ENCODE measurements at regions not wholly inside any gene's neighbourhood (a gene's known extent, or its start where the extent isn't known, plus 50 kb on each side); places are given as distances from the start of the nearest gene placed in this dataset.

DNA sequence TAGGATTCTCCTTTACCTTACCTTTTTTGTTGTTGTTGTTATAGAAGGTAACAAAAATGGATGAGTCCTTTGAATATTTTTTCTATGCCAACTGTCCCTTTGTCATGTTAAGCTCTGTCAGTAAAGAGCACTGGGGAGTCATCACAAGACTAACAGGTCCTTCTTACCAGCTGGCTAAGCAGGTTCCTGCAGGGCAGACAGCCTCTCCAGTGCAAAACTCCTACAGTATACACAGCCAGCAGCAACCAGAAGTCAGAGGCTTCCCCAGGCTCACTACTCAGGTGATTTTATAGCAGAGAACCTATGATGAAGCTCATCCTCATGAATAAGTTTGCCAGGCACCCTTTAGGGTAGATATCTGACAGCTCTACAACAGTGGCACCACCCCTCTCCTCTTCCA is 271.1 kb downstream of the RERGL start:
- DNase-seq (ENCODE audit: low read depth): no peak
- Histone ChIP-seq H3K27me3 (ENCODE audit: control insufficient read depth, insufficient read depth, low read length) (no peaks in the 10 kb centered on the region), H3K4me3 (ENCODE audit: low read depth, low read length) (no peak overlapping the region), H3K36me3 (ENCODE audit: control insufficient read depth, insufficient read depth, low read length) (no peaks in the 10 kb centered on the region)
- TF ChIP-seq, protein P1, sequence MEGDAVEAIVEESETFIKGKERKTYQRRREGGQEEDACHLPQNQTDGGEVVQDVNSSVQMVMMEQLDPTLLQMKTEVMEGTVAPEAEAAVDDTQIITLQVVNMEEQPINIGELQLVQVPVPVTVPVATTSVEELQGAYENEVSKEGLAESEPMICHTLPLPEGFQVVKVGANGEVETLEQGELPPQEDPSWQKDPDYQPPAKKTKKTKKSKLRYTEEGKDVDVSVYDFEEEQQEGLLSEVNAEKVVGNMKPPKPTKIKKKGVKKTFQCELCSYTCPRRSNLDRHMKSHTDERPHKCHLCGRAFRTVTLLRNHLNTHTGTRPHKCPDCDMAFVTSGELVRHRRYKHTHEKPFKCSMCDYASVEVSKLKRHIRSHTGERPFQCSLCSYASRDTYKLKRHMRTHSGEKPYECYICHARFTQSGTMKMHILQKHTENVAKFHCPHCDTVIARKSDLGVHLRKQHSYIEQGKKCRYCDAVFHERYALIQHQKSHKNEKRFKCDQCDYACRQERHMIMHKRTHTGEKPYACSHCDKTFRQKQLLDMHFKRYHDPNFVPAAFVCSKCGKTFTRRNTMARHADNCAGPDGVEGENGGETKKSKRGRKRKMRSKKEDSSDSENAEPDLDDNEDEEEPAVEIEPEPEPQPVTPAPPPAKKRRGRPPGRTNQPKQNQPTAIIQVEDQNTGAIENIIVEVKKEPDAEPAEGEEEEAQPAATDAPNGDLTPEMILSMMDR (IDR thresholded peaks at IDR 0.05; ENCODE audit: insufficient read depth, low read depth, low read length): no peak
- CTCF ChIA-PET: no interaction called here
- POLR2A ChIA-PET: no interaction called here

DNA sequence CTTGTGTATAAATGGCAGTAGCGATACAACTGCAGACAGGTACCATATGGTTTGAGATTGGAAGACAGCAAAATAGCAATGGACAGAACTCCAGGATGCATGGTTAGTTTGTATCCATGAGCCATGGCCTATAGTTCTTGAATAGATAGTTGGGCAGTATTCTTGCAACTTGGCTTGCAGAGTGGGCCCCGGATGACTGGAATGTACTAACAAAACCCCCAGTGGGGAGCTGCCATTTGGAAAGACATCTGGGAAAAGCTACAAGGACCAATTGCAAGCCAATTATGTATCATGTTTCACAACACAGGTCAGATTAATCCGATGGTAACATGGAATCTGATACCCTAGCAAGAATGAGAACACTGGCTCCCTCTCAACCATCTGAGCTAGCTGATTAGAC is 279.6 kb downstream of the RERGL start:
- H3K36me3 ChIP-seq (ENCODE audit: control insufficient read depth, insufficient read depth, low read length): no peaks in the 10 kb centered on the region
- ChIA-PET POLR2A (no interaction called here), CTCF (no interaction called here)
- no peak overlapping the region for H3K4me3 ChIP-seq (ENCODE audit: low read depth, low read length)
- no peak for DNase-seq (ENCODE audit: low read depth)
- TF ChIP-seq, protein P1 (IDR thresholded peaks at IDR 0.05; ENCODE audit: insufficient read depth, low read depth, low read length): no peak
- H3K27me3 ChIP-seq (ENCODE audit: control insufficient read depth, insufficient read depth, low read length): no peaks in the 10 kb centered on the region

DNA sequence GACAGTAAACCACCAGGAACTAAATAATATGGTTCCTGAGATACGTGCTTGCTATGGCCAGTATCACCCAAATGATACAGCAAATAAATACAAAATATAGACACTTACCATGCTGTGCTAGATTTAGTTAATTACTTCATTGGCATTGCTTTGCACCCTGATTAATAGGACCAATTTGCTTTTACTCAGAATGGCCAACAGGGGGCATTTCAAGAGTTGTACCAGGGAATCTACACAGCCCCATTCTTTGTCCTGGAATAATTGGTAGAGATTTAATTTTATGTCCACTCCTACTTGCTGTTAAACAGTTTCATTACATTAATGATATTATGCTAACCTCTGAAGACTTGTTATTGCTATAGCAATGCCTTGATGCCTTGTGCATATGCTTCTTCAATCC is 280.8 kb downstream of the RERGL start:
- CTCF ChIA-PET: no interaction called here
- TF ChIP-seq, protein P1 (IDR thresholded peaks at IDR 0.05; ENCODE audit: insufficient read depth, low read depth, low read length): no peak
- DNase-seq (ENCODE audit: low read depth): no peak
- H3K27me3 ChIP-seq (ENCODE audit: control insufficient read depth, insufficient read depth, low read length): no peaks in the 10 kb centered on the region
- POLR2A ChIA-PET: no interaction called here
- H3K4me3 ChIP-seq (ENCODE audit: low read depth, low read length): no peak overlapping the region
- H3K36me3 ChIP-seq (ENCODE audit: control insufficient read depth, insufficient read depth, low read length): no peaks in the 10 kb centered on the region

DNA sequence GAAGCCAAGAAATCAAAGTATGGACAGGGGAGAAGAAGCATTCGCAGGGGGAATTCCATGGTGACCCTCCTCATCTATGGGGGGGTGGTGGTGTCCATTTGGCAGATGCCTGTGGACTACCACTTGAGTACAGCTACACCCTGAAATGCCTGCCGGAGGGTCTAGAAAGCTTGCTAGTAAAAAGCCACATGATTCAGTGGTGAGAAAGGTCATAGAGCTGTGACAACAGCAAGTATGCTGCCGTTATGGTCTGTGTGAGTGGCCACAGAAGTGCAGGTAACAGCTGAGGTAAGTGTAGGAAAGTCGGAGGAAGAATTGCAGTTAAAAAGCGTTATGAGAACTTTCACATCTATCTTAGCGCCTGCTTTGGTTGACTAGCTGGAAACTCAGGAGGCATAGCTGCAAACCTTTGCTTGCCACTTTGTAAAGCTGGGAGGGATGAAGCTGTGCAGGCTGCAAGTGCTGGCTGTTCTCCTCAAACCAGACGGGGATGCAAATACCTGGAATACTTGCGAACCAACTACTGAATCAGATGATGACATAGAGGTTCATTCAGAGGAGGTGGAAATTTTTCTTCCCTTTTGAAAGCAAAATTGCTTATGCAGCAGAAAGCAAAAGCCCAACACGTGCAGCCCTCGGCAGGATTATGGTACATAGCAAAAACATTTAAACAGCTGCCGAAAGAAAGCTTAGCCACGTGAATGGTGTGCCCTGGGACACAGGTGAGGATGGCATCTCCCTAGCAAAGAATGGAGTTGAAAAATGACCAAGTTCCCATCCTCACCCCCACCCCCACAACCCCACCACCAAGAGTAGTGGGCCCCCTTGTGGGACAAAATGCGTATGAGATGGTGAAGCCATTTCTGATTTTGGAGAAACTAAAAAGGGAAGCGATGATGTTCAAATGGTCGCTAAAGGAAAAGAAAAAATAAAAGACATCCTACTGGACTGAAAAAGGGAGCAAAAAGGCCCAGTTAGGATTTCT is 287.0 kb downstream of the RERGL start:
- TF ChIP-seq, protein P1 (IDR thresholded peaks at IDR 0.05; ENCODE audit: insufficient read depth, low read depth, low read length): no peak
- no peak for DNase-seq (ENCODE audit: low read depth)
- ChIA-PET CTCF (no interaction called here), POLR2A (no interaction called here)
- no peaks in the 10 kb centered on the region for H3K36me3 ChIP-seq (ENCODE audit: control insufficient read depth, insufficient read depth, low read length)
- H3K27me3 ChIP-seq (ENCODE audit: control insufficient read depth, insufficient read depth, low read length): no peaks in the 10 kb centered on the region
- no peak overlapping the region for H3K4me3 ChIP-seq (ENCODE audit: low read depth, low read length)

DNA sequence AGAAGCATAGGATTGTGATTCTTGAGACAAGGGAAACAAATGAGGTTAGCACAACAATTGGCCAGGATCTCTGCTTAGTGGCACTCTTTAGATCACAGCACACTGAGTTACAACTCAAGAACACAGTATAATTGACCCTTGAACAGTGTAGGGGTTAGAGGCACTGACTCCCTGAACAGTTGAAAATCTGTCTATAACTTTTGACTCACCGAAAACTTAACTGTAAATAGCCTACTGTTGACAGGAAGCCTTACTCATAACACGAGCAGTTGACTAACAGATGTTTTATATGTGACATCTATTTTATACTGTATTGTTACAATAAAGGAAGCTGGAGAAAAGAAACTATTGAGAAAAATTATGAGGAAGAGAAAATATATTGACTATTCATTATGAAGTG is 296.1 kb downstream of the RERGL start:
- POLR2A ChIA-PET: no interaction called here
- H3K4me3 ChIP-seq (ENCODE audit: low read depth, low read length): no peak overlapping the region
- DNase-seq (ENCODE audit: low read depth): no peak
- TF ChIP-seq, protein P1 (IDR thresholded peaks at IDR 0.05; ENCODE audit: insufficient read depth, low read depth, low read length): no peak
- H3K27me3 ChIP-seq (ENCODE audit: control insufficient read depth, insufficient read depth, low read length): no peaks in the 10 kb centered on the region
- no peaks in the 10 kb centered on the region for H3K36me3 ChIP-seq (ENCODE audit: control insufficient read depth, insufficient read depth, low read length)
- CTCF ChIA-PET: no interaction called here

Measured in BJ (cell line).